HG03045 (cell line): ENCODE measurements at regions not wholly inside any gene's neighbourhood (a gene's known extent, or its start where the extent isn't known, plus 50 kb on each side); places are given as distances from the start of the nearest gene placed in this dataset.
"Not testable (repeated sequence)": the region's sequence is repeated elsewhere in the genome, so short reads cannot be mapped to it uniquely, and the experiment has no call there.

Source experiments
- ATAC-seq: cut with Tn5 transposase; IDR thresholded peaks from one replicate; pipeline ENCODE4 v1.9.1; 2021; ENCODE audit warnings: mild to moderate bottlenecking, moderate library complexity; ENCODE audit not compliant: unreplicated experiment

DNA sequence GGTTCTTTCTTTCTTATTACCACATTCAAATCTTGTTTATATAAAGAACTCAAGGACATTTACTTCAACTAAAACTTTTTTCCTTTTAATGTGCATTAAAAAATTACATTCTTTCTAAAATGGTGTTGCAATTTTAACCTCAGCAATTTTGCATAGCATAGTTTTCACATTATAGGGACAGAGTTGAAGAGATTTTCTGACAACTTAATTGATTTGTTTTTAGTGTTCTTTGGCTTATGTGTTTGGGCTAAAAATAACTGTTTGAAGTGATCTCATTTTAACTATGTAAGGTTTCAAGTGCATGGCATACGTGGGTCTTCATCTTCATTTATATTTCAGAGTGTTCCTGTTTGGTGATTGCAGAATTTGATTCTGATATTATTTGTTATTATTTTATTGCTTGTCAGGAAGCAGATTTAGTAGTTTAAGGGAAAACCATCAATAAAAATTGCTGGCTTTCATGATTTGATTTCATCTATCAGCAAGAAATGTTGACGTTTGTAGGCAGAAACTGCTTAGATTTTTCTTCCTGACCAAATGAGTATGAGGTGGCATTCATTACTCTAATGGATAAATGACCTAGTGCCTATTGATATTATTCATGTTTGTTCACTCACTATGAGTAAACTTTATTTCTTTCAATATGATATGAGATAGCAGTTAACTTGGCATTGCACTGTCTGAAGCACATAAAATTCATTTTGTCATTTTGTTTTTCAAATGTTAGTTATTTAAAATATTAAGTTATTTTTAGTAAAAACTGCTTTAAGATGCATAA lies 398.4 kb downstream of the NUP35 start:
- no peak for ATAC-seq

GRCh38 chr2:183530333-183530901 lies 406.2 kb downstream of the NUP35 start:
- no peak for ATAC-seq

DNA sequence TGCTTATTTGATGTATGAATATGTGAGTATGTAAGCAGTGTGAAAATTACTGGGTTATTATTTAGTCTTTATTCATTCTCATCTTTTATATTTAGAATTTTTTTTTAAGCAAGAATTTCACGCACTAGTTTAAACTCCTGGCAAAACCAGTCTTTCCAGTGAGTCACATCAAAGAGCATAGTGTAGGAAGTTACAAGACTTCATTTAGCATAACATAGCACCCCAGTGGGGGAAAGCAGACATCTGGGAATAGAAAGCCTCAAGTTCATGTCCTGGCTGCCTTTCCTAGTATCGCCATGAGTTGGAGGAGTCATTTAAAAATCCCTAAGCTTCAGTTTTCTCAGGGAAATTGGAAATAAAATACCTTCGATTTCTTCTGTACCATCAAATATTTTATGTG lies 408.3 kb downstream of the NUP35 start:
- no peak for ATAC-seq

- ATAC-seq, result no peak
Measured at GRCh38 chr2:183533021-183533420, 408.8 kb downstream of the NUP35 start.

GRCh38 chr2:183536290-183536689 lies 412.0 kb downstream of the NUP35 start:
- ATAC-seq, result no peak

DNA sequence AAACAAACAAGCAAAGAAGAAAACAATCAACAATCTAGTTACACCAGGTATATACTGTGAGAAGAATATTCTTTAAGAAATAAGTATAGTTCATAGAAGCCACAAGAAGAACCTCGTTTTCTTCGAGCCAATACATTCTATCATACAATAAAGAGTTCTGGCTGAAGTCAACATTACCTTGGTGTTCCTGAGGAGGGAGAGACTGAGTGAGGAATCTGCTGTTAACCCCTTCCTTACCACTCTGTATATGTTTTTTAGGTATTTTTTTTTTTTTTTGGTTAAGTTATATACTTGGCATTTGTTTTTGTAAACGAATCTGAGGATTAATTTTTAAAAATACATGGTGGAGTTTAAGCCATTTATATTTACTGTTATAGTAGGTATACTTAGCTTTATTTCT lies 412.5 kb downstream of the NUP35 start:
- no peak for ATAC-seq

DNA sequence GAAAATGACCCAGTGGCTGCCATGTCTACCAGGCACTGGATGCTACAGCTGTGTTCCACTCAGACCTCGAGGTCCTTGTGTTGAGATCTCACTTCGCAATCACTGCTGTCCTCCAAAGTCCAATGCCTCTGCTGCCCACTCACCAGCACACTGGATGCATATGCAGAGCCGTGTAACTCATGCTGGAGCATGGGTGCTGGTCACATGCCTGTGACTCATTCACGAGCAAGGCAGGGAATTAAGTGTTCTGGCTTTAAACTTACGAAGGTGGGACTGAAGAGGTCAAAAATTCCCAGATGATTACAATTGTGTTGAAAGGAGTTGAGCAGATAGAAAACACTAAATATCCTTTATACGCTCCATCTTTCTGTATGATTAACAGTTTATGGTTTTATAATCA lies 417.5 kb downstream of the NUP35 start:
- ATAC-seq, result no peak

- no peak for ATAC-seq
Measured at GRCh38 chr2:183542606-183543005, 418.4 kb downstream of the NUP35 start.

DNA sequence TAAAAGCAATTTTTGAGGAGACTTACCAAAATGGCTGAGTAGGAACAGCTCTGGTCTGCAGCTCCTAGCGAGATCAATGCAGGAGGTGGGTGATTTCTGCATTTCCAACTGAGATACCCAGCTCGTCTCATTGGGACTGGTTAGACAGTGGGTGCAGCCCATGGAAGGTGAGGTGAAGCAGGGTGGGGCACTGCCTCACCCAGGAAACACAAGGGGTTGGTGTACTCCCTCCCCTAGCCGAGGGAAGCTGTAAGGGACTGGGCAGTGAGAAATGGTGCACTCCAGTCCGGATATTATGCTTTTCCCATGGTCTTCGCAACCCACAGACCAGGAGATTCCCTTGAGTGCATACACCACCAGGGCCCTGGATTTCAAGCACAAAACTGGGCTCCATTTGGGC lies 419.0 kb downstream of the NUP35 start:
- ATAC-seq, result no peak

GRCh38 chr2:183543731-183544130 lies 419.5 kb downstream of the NUP35 start:
- peak; percentile 78 for ATAC-seq

GRCh38 chr2:183546560-183547350 lies 422.5 kb downstream of the NUP35 start:
- not testable (repeated sequence) for ATAC-seq

- ATAC-seq, result no peak
Measured at GRCh38 chr2:183552716-183553115, 428.5 kb downstream of the NUP35 start.

DNA sequence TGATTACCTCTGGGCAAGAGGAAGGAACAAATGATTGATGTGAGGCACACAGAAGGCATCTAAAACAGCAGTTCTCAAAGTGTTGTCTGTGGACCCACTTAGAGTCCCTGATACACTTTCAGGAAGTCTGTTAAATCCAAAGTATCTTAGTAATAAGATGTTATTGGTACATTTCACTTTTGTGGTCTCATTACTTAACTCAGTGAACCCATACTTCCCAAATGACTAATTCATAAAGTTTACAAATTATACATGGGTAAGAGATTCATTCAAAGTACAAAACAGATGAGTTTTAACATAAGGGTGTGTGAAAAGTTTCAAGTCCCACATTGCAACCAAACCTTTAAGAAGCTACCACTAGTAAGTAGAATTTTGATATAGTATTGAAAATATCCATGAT lies 440.5 kb downstream of the NUP35 start:
- no peak for ATAC-seq

DNA sequence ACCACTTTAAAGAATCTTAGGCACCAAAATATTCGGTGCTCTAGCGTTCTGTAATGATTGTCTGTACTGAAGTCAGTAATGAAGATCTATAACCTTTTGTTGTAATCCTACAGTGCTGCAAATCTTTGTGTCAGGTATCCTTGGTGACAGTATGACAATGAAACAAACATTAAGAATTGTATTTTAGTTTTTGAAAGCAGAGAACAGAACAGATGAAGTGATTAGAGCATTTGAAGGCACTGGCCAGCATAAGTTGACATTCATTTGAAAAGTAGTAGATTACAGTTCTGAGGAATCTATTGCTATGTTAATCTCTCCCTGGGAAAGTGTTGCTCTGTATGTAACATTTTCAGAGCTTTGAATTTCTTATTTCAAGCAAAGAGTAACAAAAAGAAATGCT lies 451.2 kb downstream of the NUP35 start:
- no peak for ATAC-seq

DNA sequence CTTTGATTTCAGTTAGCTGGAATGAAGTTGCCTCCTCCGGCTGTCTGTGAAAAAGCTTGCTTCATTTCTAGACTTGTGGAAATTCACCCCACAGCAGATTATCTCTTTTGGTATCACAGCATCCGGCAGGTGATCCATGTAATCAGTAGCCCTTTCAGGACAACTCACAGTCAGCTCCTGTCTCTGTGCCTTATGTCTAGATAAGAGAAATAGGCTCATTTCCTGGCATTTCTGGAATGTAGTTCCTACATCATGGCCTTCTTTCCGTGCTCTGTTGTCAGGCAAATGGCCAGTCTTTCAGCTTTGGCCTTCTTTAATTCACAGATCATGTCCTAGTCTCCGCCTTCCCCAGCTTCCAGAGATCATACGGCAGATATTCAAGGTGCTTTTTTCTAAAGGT lies 455.4 kb downstream of the NUP35 start:
- no peak for ATAC-seq

DNA sequence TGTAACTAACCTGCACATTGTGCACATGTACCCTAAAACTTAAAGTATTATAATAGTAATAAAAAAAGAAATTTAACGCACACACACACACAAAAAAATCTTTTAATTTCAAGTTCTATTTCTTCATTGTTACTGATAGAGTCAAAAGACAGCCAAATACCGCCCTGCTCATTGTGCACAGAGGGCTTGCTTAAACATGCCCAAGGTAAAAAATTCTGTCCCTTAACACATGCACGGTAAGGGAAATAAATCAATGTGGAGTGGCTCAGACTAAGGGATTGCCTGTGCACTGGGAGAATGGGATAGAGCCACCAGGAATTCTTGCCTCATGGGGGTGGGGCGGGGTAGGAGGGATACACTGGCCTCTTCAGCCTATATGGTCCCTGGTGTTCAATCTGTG lies 468.0 kb downstream of the NUP35 start:
- ATAC-seq, result no peak

DNA sequence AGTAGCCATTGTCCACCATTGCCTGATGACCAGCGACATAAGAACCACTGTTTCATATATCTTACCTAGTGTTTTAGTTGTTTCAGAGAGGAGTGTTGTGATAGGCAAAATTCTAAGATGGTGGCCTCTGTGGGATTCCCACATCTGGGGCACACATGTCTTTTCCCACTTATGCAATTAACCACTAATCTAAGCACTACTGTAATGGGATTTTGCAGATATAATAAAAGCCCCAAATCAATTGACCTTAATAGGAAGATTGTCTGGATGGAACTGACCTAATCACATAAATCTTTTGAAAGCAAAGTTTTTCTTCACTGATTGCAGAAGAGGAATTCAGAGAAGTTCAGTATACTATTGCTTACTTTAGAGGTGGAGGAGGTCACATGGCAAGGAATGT lies 469.9 kb downstream of the NUP35 start:
- ATAC-seq, result no peak

GRCh38 chr2:183597841-183598240 lies 473.6 kb downstream of the NUP35 start:
- no peak for ATAC-seq

- no peak for ATAC-seq
Measured at GRCh38 chr2:183604065-183604464, 479.8 kb downstream of the NUP35 start.

DNA sequence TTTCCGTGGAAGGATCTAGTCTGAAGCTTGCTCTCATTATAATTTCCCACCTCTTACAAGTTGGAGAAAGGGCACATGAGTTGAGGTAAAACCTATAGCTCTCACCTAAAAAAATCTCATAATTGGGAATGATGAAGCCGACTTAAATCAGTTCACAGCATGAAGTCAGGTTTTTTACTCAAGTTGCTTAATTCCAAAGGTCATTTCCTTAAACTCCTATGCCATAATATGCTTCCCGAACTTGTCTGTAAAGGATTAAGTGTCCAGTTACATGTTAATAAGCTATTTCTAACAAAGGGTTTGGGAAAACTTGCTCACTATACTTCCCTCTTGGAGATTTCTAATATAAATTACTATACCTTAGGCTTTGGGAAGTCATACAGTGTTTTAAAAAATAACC lies 481.2 kb downstream of the NUP35 start:
- ATAC-seq, result no peak

- no peak for ATAC-seq
Measured at GRCh38 chr2:183606022-183606717, 481.9 kb downstream of the NUP35 start.
